ENCODE measurements at regions not wholly inside any gene's neighbourhood (a gene's known extent, or its start where the extent isn't known, plus 50 kb on each side); places are given as distances from the start of the nearest gene placed in this dataset.
"Not testable (repeated sequence)": the region's sequence is repeated elsewhere in the genome, so short reads cannot be mapped to it uniquely, and the experiment has no call there.

GRCh38 chr2:109047569-109047968, 58.5 kb upstream of the EDAR start:
- not testable (repeated sequence) for TF ChIP-seq CTCF (tag by site-specific recombination; IDR thresholded peaks at IDR 0.05); PRDM1 (tag by site-specific recombination; IDR thresholded peaks at IDR 0.05); HOXA7 (CRISPR knock-in tag; IDR thresholded peaks at IDR 0.05; ENCODE audit: borderline replicate concordance); ZBTB21 (tag by site-specific recombination; IDR thresholded peaks at IDR 0.05); ZNF830 (tag by site-specific recombination; IDR thresholded peaks at IDR 0.05; ENCODE audit: low read depth); TCF7L2 (IDR thresholded peaks at IDR 0.05; ENCODE audit: borderline replicate concordance, low read depth, low read length); SP2 (tag by site-specific recombination; IDR thresholded peaks at IDR 0.05); ZNF791 (tag by site-specific recombination; IDR thresholded peaks at IDR 0.05); ZNF629 (tag by site-specific recombination; IDR thresholded peaks at IDR 0.05); ZNF555 (tag by site-specific recombination; conservative IDR thresholded peaks at IDR 0.05); ZNF423 (tag by site-specific recombination; IDR thresholded peaks at IDR 0.05); ZNF658 (tag by site-specific recombination; IDR thresholded peaks at IDR 0.05); KLF9 (tag by site-specific recombination; IDR thresholded peaks at IDR 0.05; ENCODE audit: low read depth)
- TF ChIP-seq, protein P1, sequence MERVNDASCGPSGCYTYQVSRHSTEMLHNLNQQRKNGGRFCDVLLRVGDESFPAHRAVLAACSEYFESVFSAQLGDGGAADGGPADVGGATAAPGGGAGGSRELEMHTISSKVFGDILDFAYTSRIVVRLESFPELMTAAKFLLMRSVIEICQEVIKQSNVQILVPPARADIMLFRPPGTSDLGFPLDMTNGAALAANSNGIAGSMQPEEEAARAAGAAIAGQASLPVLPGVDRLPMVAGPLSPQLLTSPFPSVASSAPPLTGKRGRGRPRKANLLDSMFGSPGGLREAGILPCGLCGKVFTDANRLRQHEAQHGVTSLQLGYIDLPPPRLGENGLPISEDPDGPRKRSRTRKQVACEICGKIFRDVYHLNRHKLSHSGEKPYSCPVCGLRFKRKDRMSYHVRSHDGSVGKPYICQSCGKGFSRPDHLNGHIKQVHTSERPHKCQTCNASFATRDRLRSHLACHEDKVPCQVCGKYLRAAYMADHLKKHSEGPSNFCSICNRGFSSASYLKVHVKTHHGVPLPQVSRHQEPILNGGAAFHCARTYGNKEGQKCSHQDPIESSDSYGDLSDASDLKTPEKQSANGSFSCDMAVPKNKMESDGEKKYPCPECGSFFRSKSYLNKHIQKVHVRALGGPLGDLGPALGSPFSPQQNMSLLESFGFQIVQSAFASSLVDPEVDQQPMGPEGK (tag by site-specific recombination; IDR thresholded peaks at IDR 0.05) = not testable (repeated sequence)
